ENCODE measurements at regions not wholly inside any gene's neighbourhood (a gene's known extent, or its start where the extent isn't known, plus 50 kb on each side); places are given as distances from the start of the nearest gene placed in this dataset.

DNA sequence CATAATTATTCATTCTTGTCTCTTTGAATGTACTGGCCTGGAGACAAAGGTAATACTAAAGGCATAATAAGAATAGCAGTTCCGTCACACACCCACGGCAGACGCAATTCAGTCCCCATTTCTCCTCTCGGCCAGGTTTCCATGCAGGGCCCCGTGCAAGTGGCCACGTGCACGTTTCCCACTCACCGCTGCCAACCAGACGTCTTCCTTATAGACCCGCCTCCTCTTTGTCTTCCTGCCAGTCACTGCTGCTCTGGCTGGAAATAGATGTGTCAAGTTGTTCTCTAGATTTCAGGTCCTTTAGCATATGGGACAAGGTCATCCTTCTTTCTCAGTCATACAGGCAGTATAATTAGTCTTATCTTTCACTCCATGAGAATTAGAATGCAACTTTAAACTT is 204.3 kb downstream of the SUCLA2 start:
- Histone ChIP-seq H3K27me3 (ENCODE audit: insufficient read depth, low read length) (no peaks in the 10 kb centered on the region), H2AFZ (ENCODE audit: low read length, unreplicated experiment) (no peak overlapping the region), H3K4me1 (ENCODE audit: control insufficient read depth, insufficient read depth, low read length, unreplicated experiment) (no peaks in the 10 kb centered on the region), H3K4me3 (ENCODE audit: low read depth, low read length) (no peak overlapping the region), H3K27ac (ENCODE audit: low read depth, low read length) (no peak overlapping the region), H3K36me3 (ENCODE audit: insufficient read depth, low read length) (no peaks in the 10 kb centered on the region), H3K79me2 (ENCODE audit: control insufficient read depth, insufficient read depth, low read length, unreplicated experiment) (no peaks in the 10 kb centered on the region)

DNA sequence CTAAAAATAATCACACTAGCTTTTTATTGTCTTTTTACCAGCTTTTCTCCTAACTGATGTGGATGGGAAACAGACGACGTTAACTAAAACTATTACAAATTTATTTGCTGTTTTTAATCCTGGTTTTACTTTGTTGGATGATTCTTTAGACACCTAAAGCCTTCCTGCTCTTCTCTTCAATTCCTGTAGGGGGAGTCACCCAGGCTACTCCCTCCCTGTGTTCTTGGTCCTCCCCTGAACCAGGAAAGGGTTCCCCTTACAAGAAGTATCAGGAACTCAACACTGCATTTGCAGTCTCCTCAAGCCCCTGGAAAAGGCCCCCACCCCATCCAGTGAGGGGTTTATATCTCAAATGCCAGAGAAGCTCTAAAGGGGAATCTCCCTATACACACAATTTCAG is 206.1 kb downstream of the SUCLA2 start:
- H3K79me2 ChIP-seq (ENCODE audit: control insufficient read depth, insufficient read depth, low read length, unreplicated experiment): no peaks in the 10 kb centered on the region
- no peaks in the 10 kb centered on the region for H3K36me3 ChIP-seq (ENCODE audit: insufficient read depth, low read length)

DNA sequence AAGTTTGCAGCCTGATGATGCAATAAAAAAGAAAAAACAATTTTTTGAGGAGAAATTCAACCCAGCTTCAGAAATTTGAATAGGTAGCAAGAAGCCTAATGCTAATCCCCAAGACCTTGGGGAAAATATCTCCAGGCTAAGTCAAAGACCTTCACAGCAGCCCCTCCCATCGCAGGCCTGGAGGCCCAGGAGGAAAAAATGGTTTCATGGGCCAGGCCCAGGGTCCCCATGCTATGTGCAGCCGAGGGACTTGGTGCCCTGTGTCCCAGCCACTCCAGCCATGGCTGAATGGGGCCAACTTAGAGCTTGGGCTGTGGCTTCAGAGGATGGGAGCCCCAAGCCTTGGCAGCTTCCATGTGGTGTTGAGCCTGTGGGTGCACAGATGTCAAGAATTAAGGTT is 210.3 kb downstream of the SUCLA2 start:
- no peaks in the 10 kb centered on the region for H3K36me3 ChIP-seq (ENCODE audit: insufficient read depth, low read length)
- no peak overlapping the region for H3K27ac ChIP-seq (ENCODE audit: low read depth, low read length)
- no peaks in the 10 kb centered on the region for H3K79me2 ChIP-seq (ENCODE audit: control insufficient read depth, insufficient read depth, low read length, unreplicated experiment)
- H3K4me3 ChIP-seq (ENCODE audit: low read depth, low read length): no peak overlapping the region
- no peaks in the 10 kb centered on the region for H3K27me3 ChIP-seq (ENCODE audit: insufficient read depth, low read length)
- H3K4me1 ChIP-seq (ENCODE audit: control insufficient read depth, insufficient read depth, low read length, unreplicated experiment): no peaks in the 10 kb centered on the region
- no peak overlapping the region for H2AFZ ChIP-seq (ENCODE audit: low read length, unreplicated experiment)

More for the DNA sequence above, 206.1 kb downstream of the SUCLA2 start:
- Histone ChIP-seq H3K27me3 (ENCODE audit: insufficient read depth, low read length) (no peaks in the 10 kb centered on the region), H3K4me1 (ENCODE audit: control insufficient read depth, insufficient read depth, low read length, unreplicated experiment) (no peaks in the 10 kb centered on the region), H2AFZ (ENCODE audit: low read length, unreplicated experiment) (no peak overlapping the region), H3K4me3 (ENCODE audit: low read depth, low read length) (no peak overlapping the region), H3K27ac (ENCODE audit: low read depth, low read length) (no peak overlapping the region)

DNA sequence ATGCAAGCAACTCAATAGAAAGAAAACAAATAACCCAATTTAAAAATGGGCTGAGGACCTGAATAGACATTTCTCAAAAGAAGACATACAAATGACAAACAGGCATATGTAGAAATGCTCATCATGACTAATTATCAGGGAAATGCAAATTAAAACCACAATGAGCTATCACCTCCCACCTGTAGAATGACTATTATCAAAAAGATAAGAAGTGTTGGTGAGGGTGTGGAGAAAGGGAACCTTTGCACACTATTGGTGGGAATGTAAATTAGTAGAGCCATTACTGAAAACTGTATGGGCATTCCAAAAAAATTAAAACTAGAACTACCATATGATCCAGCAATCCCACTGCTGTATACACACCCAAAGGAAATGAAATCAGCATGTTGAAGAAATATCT is 212.2 kb downstream of the SUCLA2 start:
- Histone ChIP-seq H3K4me3 (ENCODE audit: low read depth, low read length) (no peak overlapping the region), H2AFZ (ENCODE audit: low read length, unreplicated experiment) (no peak overlapping the region), H3K27ac (ENCODE audit: low read depth, low read length) (no peak overlapping the region), H3K4me1 (ENCODE audit: control insufficient read depth, insufficient read depth, low read length, unreplicated experiment) (no peaks in the 10 kb centered on the region), H3K36me3 (ENCODE audit: insufficient read depth, low read length) (no peaks in the 10 kb centered on the region), H3K79me2 (ENCODE audit: control insufficient read depth, insufficient read depth, low read length, unreplicated experiment) (no peaks in the 10 kb centered on the region), H3K27me3 (ENCODE audit: insufficient read depth, low read length) (no peaks in the 10 kb centered on the region)

DNA sequence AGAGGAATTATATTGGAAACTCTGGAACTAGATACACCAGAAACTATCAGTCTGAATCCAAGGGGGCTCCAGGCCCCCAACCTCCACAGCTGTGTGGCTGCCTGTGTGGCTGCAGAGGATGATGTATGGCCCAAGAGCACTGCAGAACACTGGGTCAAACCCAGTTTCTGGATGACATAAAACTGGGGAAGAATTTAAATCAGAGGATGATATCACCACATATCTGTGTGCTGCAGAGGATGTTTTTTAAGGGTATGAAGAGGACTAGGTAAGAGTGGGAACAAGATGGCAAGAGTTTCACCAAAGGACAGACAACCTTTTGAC is 226.4 kb downstream of the SUCLA2 start:
- Histone ChIP-seq H2AFZ (ENCODE audit: low read length, unreplicated experiment) (no peak overlapping the region), H3K79me2 (ENCODE audit: control insufficient read depth, insufficient read depth, low read length, unreplicated experiment) (no peaks in the 10 kb centered on the region), H3K36me3 (ENCODE audit: insufficient read depth, low read length) (no peaks in the 10 kb centered on the region), H3K4me3 (ENCODE audit: low read depth, low read length) (no peak overlapping the region), H3K4me1 (ENCODE audit: control insufficient read depth, insufficient read depth, low read length, unreplicated experiment) (no peaks in the 10 kb centered on the region), H3K27me3 (ENCODE audit: insufficient read depth, low read length) (no peaks in the 10 kb centered on the region), H3K27ac (ENCODE audit: low read depth, low read length) (no peak overlapping the region)

DNA sequence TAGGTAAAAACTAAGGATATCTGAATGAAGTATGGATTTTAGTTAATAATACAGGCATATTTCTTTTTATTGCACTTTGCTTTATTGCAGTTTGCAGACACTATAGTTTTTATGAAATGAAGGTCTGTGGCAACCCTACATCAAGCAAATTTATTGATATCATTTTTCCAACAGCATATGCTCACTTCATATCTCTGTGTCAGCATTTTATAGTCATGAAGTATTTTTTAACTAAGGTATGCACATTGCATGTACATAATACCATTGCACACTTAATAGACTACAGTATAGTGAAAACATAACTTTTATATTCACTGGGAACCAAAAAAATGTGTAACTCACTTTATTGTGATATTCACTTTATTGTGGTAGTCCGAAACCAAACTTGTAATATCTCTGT is 236.3 kb downstream of the SUCLA2 start:
- no peak overlapping the region for H3K4me3 ChIP-seq (ENCODE audit: low read depth, low read length)
- no peak overlapping the region for H2AFZ ChIP-seq (ENCODE audit: low read length, unreplicated experiment)
- peaks cover 16% of the 10 kb centered on the region for H3K27me3 ChIP-seq (ENCODE audit: insufficient read depth, low read length)
- no peaks in the 10 kb centered on the region for H3K79me2 ChIP-seq (ENCODE audit: control insufficient read depth, insufficient read depth, low read length, unreplicated experiment)
- no peaks in the 10 kb centered on the region for H3K36me3 ChIP-seq (ENCODE audit: insufficient read depth, low read length)
- H3K4me1 ChIP-seq (ENCODE audit: control insufficient read depth, insufficient read depth, low read length, unreplicated experiment): no peaks in the 10 kb centered on the region
- H3K27ac ChIP-seq (ENCODE audit: low read depth, low read length): no peak overlapping the region

DNA sequence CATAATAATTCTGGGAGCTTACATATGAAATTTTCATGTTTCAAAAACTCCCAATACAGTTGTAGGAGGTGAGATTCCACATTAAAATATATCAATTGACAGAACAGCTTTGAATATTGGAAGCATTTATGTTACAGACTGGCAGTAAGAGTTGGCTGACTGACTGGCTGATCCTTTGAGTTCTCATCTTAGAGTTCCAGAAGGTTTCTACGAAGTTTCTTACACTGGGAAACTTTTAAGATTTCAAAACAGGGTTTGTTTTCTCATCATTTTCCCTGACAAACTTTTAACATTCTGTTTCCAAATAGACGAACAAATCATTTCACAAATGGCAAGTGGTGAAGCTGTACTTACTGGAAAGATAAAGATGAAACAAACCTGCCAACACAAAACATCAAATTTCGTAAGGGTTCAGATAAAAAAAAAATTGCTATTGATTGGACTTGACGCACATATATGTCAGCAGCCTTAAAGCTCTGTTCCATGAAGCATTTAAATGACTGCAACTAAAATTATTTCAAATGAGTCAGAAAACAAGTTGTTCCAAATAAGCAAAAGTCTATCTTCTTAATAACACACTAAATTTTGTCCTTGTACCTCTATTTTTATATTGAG is 243.5 kb downstream of the SUCLA2 start:
- no peak overlapping the region for H3K4me3 ChIP-seq (ENCODE audit: low read depth, low read length)
- H2AFZ ChIP-seq (ENCODE audit: low read length, unreplicated experiment): no peak overlapping the region
- no peaks in the 10 kb centered on the region for H3K4me1 ChIP-seq (ENCODE audit: control insufficient read depth, insufficient read depth, low read length, unreplicated experiment)
- H3K36me3 ChIP-seq (ENCODE audit: insufficient read depth, low read length): no peaks in the 10 kb centered on the region
- no peak overlapping the region for H3K27ac ChIP-seq (ENCODE audit: low read depth, low read length)
- H3K27me3 ChIP-seq (ENCODE audit: insufficient read depth, low read length): peaks cover 3% of the 10 kb centered on the region; the same call in 1 of the 2 replicates
- no peaks in the 10 kb centered on the region for H3K79me2 ChIP-seq (ENCODE audit: control insufficient read depth, insufficient read depth, low read length, unreplicated experiment)

DNA sequence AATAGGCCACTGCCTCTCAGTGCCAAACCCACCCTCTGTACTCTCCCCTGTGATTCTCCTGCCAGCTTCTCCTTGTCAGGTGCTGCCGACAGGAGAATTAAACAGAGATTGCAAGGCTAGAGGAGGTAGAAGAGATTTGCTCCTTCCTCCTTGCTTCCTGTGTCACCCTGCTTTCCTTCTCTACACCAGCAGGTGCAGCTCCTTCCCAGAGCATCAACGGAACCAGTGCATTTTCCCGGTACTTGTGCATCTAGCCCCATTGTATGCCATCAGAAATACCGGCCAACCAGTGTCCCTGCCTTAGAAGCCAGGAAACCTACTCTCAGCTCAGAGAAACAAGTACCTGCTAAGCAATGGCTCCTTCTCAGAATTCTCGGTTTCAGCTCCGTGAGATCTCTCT is 253.2 kb downstream of the SUCLA2 start:
- no peak overlapping the region for H2AFZ ChIP-seq (ENCODE audit: low read length, unreplicated experiment)
- H3K27me3 ChIP-seq (ENCODE audit: insufficient read depth, low read length): peaks cover 16% of the 10 kb centered on the region
- no peaks in the 10 kb centered on the region for H3K36me3 ChIP-seq (ENCODE audit: insufficient read depth, low read length)
- no peak overlapping the region for H3K27ac ChIP-seq (ENCODE audit: low read depth, low read length)
- H3K79me2 ChIP-seq (ENCODE audit: control insufficient read depth, insufficient read depth, low read length, unreplicated experiment): no peaks in the 10 kb centered on the region
- no peaks in the 10 kb centered on the region for H3K4me1 ChIP-seq (ENCODE audit: control insufficient read depth, insufficient read depth, low read length, unreplicated experiment)
- H3K4me3 ChIP-seq (ENCODE audit: low read depth, low read length): no peak overlapping the region

DNA sequence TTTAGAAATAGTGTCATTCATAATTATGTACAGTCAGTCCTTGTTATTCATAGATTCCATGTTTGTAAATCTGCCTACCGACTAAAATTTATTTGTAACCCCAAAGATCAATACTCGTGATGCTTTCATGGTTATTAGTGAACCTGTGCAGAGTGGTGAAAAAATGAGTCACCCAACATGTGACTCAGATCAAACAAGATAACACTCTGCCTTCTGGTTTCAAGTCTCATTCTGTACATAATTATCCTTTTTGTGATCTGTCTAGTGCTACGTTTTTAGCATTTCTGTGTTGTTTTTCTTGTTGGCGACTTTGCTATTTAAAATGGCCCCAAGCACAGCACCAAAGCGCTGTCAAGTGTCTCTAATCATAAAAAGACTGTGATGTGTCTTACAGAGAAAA is 274.7 kb downstream of the SUCLA2 start:
- Histone ChIP-seq H3K36me3 (ENCODE audit: insufficient read depth, low read length) (no peaks in the 10 kb centered on the region), H3K4me1 (ENCODE audit: control insufficient read depth, insufficient read depth, low read length, unreplicated experiment) (no peaks in the 10 kb centered on the region), H3K79me2 (ENCODE audit: control insufficient read depth, insufficient read depth, low read length, unreplicated experiment) (no peaks in the 10 kb centered on the region), H3K4me3 (ENCODE audit: low read depth, low read length) (no peak overlapping the region), H2AFZ (ENCODE audit: low read length, unreplicated experiment) (no peak overlapping the region), H3K27me3 (ENCODE audit: insufficient read depth, low read length) (peaks cover 8% of the 10 kb centered on the region), H3K27ac (ENCODE audit: low read depth, low read length) (no peak overlapping the region)

DNA sequence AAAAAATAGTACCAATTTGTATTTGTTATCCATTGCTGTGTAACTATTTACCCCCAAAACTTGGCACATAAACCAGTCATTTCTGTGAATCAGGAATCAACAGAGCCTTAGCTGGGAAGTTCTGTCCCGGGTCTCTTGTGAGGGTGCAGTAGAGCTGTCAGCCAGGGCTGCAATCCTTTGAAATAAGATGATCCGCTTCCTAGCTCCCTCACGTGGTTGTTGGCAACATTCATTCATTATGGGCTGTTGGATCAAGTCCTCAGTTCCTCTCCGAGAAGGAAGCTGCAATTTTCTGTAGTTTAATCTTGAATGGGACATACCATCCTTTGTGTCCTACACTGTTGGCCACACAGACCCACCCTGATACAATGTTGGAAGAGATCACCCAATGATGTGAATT is 277.2 kb downstream of the SUCLA2 start:
- Histone ChIP-seq H2AFZ (ENCODE audit: low read length, unreplicated experiment) (no peak overlapping the region), H3K27ac (ENCODE audit: low read depth, low read length) (no peak overlapping the region), H3K36me3 (ENCODE audit: insufficient read depth, low read length) (no peaks in the 10 kb centered on the region), H3K27me3 (ENCODE audit: insufficient read depth, low read length) (peaks cover 20% of the 10 kb centered on the region), H3K4me1 (ENCODE audit: control insufficient read depth, insufficient read depth, low read length, unreplicated experiment) (no peaks in the 10 kb centered on the region), H3K79me2 (ENCODE audit: control insufficient read depth, insufficient read depth, low read length, unreplicated experiment) (no peaks in the 10 kb centered on the region), H3K4me3 (ENCODE audit: low read depth, low read length) (no peak overlapping the region)

DNA sequence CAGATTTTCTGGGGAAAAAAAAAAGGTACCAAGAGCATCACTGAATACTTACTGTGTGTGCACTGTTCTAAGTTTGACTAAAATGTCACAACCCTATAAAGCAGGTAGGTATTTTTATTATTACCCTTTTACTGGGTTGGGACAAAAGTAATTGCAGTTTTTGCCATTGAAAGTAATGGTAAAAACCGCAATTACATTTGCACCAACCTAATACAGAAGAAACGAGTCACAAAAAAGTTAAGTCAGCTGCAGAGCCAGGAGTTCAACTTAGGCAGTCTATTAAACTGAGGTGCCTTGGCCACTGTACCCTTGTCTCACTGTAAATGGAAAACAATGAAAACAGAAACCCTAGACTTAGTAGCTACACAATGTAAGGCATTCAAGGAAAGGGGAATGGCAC is 281.9 kb downstream of the SUCLA2 start:
- no peaks in the 10 kb centered on the region for H3K36me3 ChIP-seq (ENCODE audit: insufficient read depth, low read length)
- no peak overlapping the region for H3K27ac ChIP-seq (ENCODE audit: low read depth, low read length)
- H3K4me1 ChIP-seq (ENCODE audit: control insufficient read depth, insufficient read depth, low read length, unreplicated experiment): no peaks in the 10 kb centered on the region
- peaks cover 16% of the 10 kb centered on the region for H3K27me3 ChIP-seq (ENCODE audit: insufficient read depth, low read length)
- H3K79me2 ChIP-seq (ENCODE audit: control insufficient read depth, insufficient read depth, low read length, unreplicated experiment): no peaks in the 10 kb centered on the region
- H2AFZ ChIP-seq (ENCODE audit: low read length, unreplicated experiment): no peak overlapping the region
- H3K4me3 ChIP-seq (ENCODE audit: low read depth, low read length): no peak overlapping the region

All from ACC112 (cell line).